Fibroblast of pulmonary artery (primary cell): ENCODE measurements at regions not wholly inside any gene's neighbourhood (a gene's known extent, or its start where the extent isn't known, plus 50 kb on each side); places are given as distances from the start of the nearest gene placed in this dataset.

Source experiments
- DNase-seq: peaks from one replicate; pipeline ENCODE4 v3.0.0-alpha.2; 2010; ENCODE audit warnings: low read depth
- H3K4me3 ChIP-seq: replicated peaks from 2 replicates; pipeline ENCODE4 v1.5.1; 2011; ENCODE audit warnings: low read depth, mild to moderate bottlenecking, control low read depth, low read length, moderate library complexity
- CTCF ChIP-seq: IDR thresholded peaks from 2 replicates; pipeline ENCODE4 v1.5.1; 2011; ENCODE audit warnings: mild to moderate bottlenecking, control low read depth, low read length, inconsistent platforms; ENCODE audit errors: missing control alignments

- DNase-seq: no peak
- TF ChIP-seq CTCF: no peak
- H3K4me3 ChIP-seq: no peak overlapping the region
These were observed 1009.9 kb downstream of the AGBL1 start for GRCh38 chr15:87089551-87089950.

- TF ChIP-seq CTCF: no peak
- DNase-seq: no peak
- H3K4me3 ChIP-seq: no peak overlapping the region
These were observed 1003.5 kb downstream of the AGBL1 start for GRCh38 chr15:87083201-87083600.

- no peak for TF ChIP-seq CTCF
- H3K4me3 ChIP-seq: no peak overlapping the region
- no peak for DNase-seq
These were observed 1002.9 kb downstream of the AGBL1 start for GRCh38 chr15:87082581-87082980.

GRCh38 chr15:87080547-87080946 is 1000.9 kb downstream of the AGBL1 start:
- DNase-seq: no peak
- H3K4me3 ChIP-seq: no peak overlapping the region
- TF ChIP-seq CTCF: no peak
